ENCODE measurements at regions not wholly inside any gene's neighbourhood (a gene's known extent, or its start where the extent isn't known, plus 50 kb on each side); places are given as distances from the start of the nearest gene placed in this dataset.

DNA sequence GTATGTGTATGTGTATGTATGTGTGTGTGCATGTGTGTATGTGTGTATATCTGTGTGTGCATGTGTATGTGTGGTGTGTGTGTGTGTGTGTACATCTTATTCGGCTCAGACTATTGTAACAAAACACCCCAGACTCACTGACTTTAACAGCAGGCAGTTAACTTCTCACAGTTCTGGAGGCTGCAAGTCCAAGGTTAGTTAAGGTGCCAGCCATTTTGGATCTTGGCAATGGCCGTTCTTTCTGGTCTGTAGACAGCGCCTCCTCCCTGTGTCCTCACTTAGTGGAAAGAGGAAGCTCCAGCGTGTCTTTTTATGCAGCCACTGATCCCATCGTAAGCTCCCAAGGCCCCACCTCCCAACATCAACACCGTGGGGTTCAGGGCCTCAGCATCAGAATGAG, 128.3 kb upstream of the THBS2 start:
- H3K27me3 ChIP-seq (ENCODE audit: control insufficient read depth, extremely low read depth, insufficient read depth, low read length): peaks cover 3% of the 10 kb centered on the region
- no peaks in the 10 kb centered on the region for H3K36me3 ChIP-seq (ENCODE audit: control insufficient read depth in 2 of 2, extremely low read depth in 1 of 2, insufficient read depth in 2 of 2, low read length in 2 of 2)
- no peak for DNase-seq (ENCODE audit: low read depth, low spot score)
- H3K4me1 ChIP-seq (ENCODE audit: control insufficient read depth, extremely low read depth, insufficient read depth, low read length): no peaks in the 10 kb centered on the region
- peaks cover 4% of the 10 kb centered on the region for H3K9me3 ChIP-seq (ENCODE audit: control insufficient read depth, low read depth, low read length)
- no peak for TF ChIP-seq EZH2 (IDR thresholded peaks at IDR 0.05; ENCODE audit: low read length)
- TF ChIP-seq, protein P1, sequence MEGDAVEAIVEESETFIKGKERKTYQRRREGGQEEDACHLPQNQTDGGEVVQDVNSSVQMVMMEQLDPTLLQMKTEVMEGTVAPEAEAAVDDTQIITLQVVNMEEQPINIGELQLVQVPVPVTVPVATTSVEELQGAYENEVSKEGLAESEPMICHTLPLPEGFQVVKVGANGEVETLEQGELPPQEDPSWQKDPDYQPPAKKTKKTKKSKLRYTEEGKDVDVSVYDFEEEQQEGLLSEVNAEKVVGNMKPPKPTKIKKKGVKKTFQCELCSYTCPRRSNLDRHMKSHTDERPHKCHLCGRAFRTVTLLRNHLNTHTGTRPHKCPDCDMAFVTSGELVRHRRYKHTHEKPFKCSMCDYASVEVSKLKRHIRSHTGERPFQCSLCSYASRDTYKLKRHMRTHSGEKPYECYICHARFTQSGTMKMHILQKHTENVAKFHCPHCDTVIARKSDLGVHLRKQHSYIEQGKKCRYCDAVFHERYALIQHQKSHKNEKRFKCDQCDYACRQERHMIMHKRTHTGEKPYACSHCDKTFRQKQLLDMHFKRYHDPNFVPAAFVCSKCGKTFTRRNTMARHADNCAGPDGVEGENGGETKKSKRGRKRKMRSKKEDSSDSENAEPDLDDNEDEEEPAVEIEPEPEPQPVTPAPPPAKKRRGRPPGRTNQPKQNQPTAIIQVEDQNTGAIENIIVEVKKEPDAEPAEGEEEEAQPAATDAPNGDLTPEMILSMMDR (optimal IDR thresholded peaks at IDR 0.05 in 1 of 3, IDR thresholded peaks at IDR 0.05 in 1 of 3, conservative IDR thresholded peaks at IDR 0.05 in 1 of 3; ENCODE audit: extremely low read depth in 1 of 3, insufficient read depth in 2 of 3, low read length in 3 of 3): no peak
- H4K20me1 ChIP-seq (ENCODE audit: control insufficient read depth, extremely low read depth, insufficient read depth, low read length): no peaks in the 10 kb centered on the region
- dilution Hi-C loops (cut with MboI; ENCODE audit: extremely low pct_ligation_motif_present, low sequenced_read_pairs): no loop called here
- no peak overlapping the region for H3K4me2 ChIP-seq (ENCODE audit: control insufficient read depth, extremely low read depth, insufficient read depth, low read depth, low read length)
- FAIRE-seq: no peak
- H3K9me1 ChIP-seq (ENCODE audit: control insufficient read depth, extremely low read depth, insufficient read depth, low read length): no peaks in the 10 kb centered on the region
- no peak overlapping the region for H2AFZ ChIP-seq (ENCODE audit: control insufficient read depth, low read length)
- no peak overlapping the region for H3K9ac ChIP-seq (ENCODE audit: control insufficient read depth, extremely low read depth, insufficient read depth, low read length)
- H3K79me2 ChIP-seq (ENCODE audit: control insufficient read depth, insufficient read depth, low read length): no peaks in the 10 kb centered on the region
- no peak overlapping the region for H3K27ac ChIP-seq (ENCODE audit: control insufficient read depth, insufficient read depth, low read length)
- H3K4me3 ChIP-seq (ENCODE audit: control insufficient read depth in 2 of 3, extremely low read depth in 1 of 3, insufficient read depth in 2 of 3, low read depth in 1 of 3, low read length in 3 of 3): no peak overlapping the region

DNA sequence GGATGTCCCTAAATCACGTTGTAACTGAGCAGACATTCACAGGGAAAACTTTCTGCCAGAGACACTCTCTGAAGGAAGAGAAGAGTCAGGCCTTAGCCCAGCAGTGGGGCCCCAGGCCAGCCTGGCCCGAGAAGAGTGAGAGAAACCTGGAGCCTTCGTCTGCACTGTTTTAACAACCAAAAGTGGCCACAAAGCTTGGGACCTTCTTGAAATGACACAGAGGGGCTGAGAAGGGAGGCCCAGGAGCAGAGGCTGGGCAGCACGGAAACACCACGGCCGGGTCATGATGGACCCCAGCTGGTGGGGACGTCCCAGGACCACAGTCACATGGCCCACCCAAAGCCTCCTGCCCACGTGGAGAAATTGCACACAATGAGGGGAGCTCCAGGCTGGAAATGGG, 126.8 kb upstream of the THBS2 start:
- Histone ChIP-seq H3K4me3 (ENCODE audit: control insufficient read depth in 2 of 3, extremely low read depth in 1 of 3, insufficient read depth in 2 of 3, low read depth in 1 of 3, low read length in 3 of 3) (no peak overlapping the region), H3K9me1 (ENCODE audit: control insufficient read depth, extremely low read depth, insufficient read depth, low read length) (no peaks in the 10 kb centered on the region), H3K4me1 (ENCODE audit: control insufficient read depth, extremely low read depth, insufficient read depth, low read length) (no peaks in the 10 kb centered on the region), H3K36me3 (ENCODE audit: control insufficient read depth in 2 of 2, extremely low read depth in 1 of 2, insufficient read depth in 2 of 2, low read length in 2 of 2) (no peaks in the 10 kb centered on the region), H3K79me2 (ENCODE audit: control insufficient read depth, insufficient read depth, low read length) (no peaks in the 10 kb centered on the region), H4K20me1 (ENCODE audit: control insufficient read depth, extremely low read depth, insufficient read depth, low read length) (no peaks in the 10 kb centered on the region), H3K27me3 (ENCODE audit: control insufficient read depth, extremely low read depth, insufficient read depth, low read length) (no peaks in the 10 kb centered on the region), H3K4me2 (ENCODE audit: control insufficient read depth, extremely low read depth, insufficient read depth, low read depth, low read length) (no peak overlapping the region), H2AFZ (ENCODE audit: control insufficient read depth, low read length) (no peak overlapping the region), H3K9me3 (ENCODE audit: control insufficient read depth, low read depth, low read length) (peaks cover 9% of the 10 kb centered on the region), H3K9ac (ENCODE audit: control insufficient read depth, extremely low read depth, insufficient read depth, low read length) (no peak overlapping the region), H3K27ac (ENCODE audit: control insufficient read depth, insufficient read depth, low read length) (no peak overlapping the region)
- dilution Hi-C loops (cut with MboI; ENCODE audit: extremely low pct_ligation_motif_present, low sequenced_read_pairs): no loop called here
- no peak for TF ChIP-seq EZH2 (IDR thresholded peaks at IDR 0.05; ENCODE audit: low read length)
- TF ChIP-seq, protein P1 (optimal IDR thresholded peaks at IDR 0.05 in 1 of 3, IDR thresholded peaks at IDR 0.05 in 1 of 3, conservative IDR thresholded peaks at IDR 0.05 in 1 of 3; ENCODE audit: extremely low read depth in 1 of 3, insufficient read depth in 2 of 3, low read length in 3 of 3): no peak
- no peak for DNase-seq (ENCODE audit: low read depth, low spot score)
- FAIRE-seq: no peak

All from keratinocyte (primary cell).